ENCODE measurements at regions not wholly inside any gene's neighbourhood (a gene's known extent, or its start where the extent isn't known, plus 50 kb on each side); places are given as distances from the start of the nearest gene placed in this dataset.

GRCh38 chr3:159189994-159190669 lies 388.3 kb downstream of the MFSD1 start (continued):
- TF ChIP-seq RFX5 (IDR thresholded peaks at IDR 0.05; ENCODE audit: low read length) (no peak), MXI1 (IDR thresholded peaks at IDR 0.05; ENCODE audit: low read depth, low read length) (no peak), TAF1 (IDR thresholded peaks at IDR 0.05; ENCODE audit: borderline replicate concordance, low read depth, low read length) (0 out of 2 replicates have a peak, but pooled peaks have one; percentile 25), FOSL2 (IDR thresholded peaks at IDR 0.05; ENCODE audit: borderline replicate concordance, low read depth) (peak; percentile 73; the same call in 1 of the 2 replicates), RCOR1 (IDR thresholded peaks at IDR 0.05; ENCODE audit: low read length) (no peak), YY1 (IDR thresholded peaks at IDR 0.05; ENCODE audit: low read depth) (no peak), NFIC (IDR thresholded peaks at IDR 0.05; ENCODE audit: borderline replicate concordance) (peak; percentile 69; the same call in 1 of the 2 replicates), CHD2 (IDR thresholded peaks at IDR 0.05; ENCODE audit: low read length, partially characterized antibody) (no peak), GATA2 (CRISPR knock-in tag; IDR thresholded peaks at IDR 0.05) (no peak), CTCF (IDR thresholded peaks at IDR 0.05) (no peak)

GRCh38 chr3:159191447-159191846 lies 389.6 kb downstream of the MFSD1 start:
- CTCF ChIA-PET: interaction anchor here (1.3 kb wide), 1 partner anchor 12 kb away, joined by 3 read pairs; no protein-coding TSS in a partner anchor
- H3K4me2 ChIP-seq: peak overlapping the region; percentile 61; the same call in 1 of the 2 replicates
- TF ChIP-seq NRF1 (IDR thresholded peaks at IDR 0.05; ENCODE audit: low read depth, low read length): no peak
- TF ChIP-seq USF2 (IDR thresholded peaks at IDR 0.05; ENCODE audit: borderline replicate concordance, low read depth, low read length): no peak
- TF ChIP-seq RCOR1 (IDR thresholded peaks at IDR 0.05; ENCODE audit: low read length): 0 out of 2 replicates have a peak, but pooled peaks have one; percentile 9
- TF ChIP-seq GABPA (IDR thresholded peaks at IDR 0.05; ENCODE audit: low read depth): peak; percentile 28; the same call in 1 of the 2 replicates
- TF ChIP-seq SIN3A (IDR thresholded peaks at IDR 0.05; ENCODE audit: borderline replicate concordance, low read depth, low read length): peak; percentile 82; the same call in 1 of the 2 replicates
- TF ChIP-seq MEF2A (IDR thresholded peaks at IDR 0.05; ENCODE audit: borderline replicate concordance, low read depth): peak; percentile 74
- peak; percentile 62; the same call in 1 of the 2 replicates for TF ChIP-seq YY1 (IDR thresholded peaks at IDR 0.05; ENCODE audit: low read depth)
- TF ChIP-seq USF1 (IDR thresholded peaks at IDR 0.05; ENCODE audit: borderline replicate concordance, low read depth): no peak; the same call in 1 of the 2 replicates
- peak; percentile 27; the same call in 1 of the 2 replicates for TF ChIP-seq ELF1 (IDR thresholded peaks at IDR 0.05)
- peak; percentile 99 for TF ChIP-seq TCF12 (IDR thresholded peaks at IDR 0.05)
- TF ChIP-seq JUND (IDR thresholded peaks at IDR 0.05): peak; percentile 100
- no peak; the same call in 1 of the 2 replicates for TF ChIP-seq EZH2phosphoT487 (IDR thresholded peaks at IDR 0.05; ENCODE audit: borderline replicate concordance, low read depth)
- TF ChIP-seq POLR2AphosphoS5 (IDR thresholded peaks at IDR 0.05; ENCODE audit: low read depth, low read length): peak; percentile 93
- TF ChIP-seq IRF3 (IDR thresholded peaks at IDR 0.05; ENCODE audit: low read depth, low read length): no peak
- 0 out of 2 replicates have a peak, but pooled peaks have one; percentile 7 for TF ChIP-seq RAD21 (IDR thresholded peaks at IDR 0.05; ENCODE audit: low read length)
- no peak for TF ChIP-seq SMC3 (IDR thresholded peaks at IDR 0.05; ENCODE audit: low read depth, low read length)
- TF ChIP-seq CTCF (IDR thresholded peaks at IDR 0.05): no peak
- peak; percentile 98 for TF ChIP-seq RXRA (IDR thresholded peaks at IDR 0.05; ENCODE audit: borderline replicate concordance, low read depth)

More at GRCh38 chr3:159191447-159191846, 389.6 kb downstream of the MFSD1 start:
- Histone ChIP-seq H3F3A (replicated peaks; ENCODE audit: insufficient read depth) (peaks cover 16% of the 10 kb centered on the region), H4K20me1 (ENCODE audit: insufficient read depth) (no peaks in the 10 kb centered on the region), H3K36me3 (replicated peaks in 1 of 2; ENCODE audit: control insufficient read depth in 1 of 2, insufficient read depth in 2 of 2, low read length in 1 of 2) (no peaks in the 10 kb centered on the region), H3K27me3 (ENCODE audit: insufficient read depth) (no peaks in the 10 kb centered on the region), H3K4me1 (ENCODE audit: control insufficient read depth in 1 of 2, insufficient read depth in 2 of 2, low read depth in 1 of 2, low read length in 1 of 2) (peaks cover 3 to 28% of the 10 kb centered on the region in 2 experiments), H3K4me3 (ENCODE audit: low read depth in 2 of 2, low read length in 1 of 2) (no peak overlapping the region), H3K79me2 (ENCODE audit: insufficient read depth) (no peaks in the 10 kb centered on the region), H2AFZ (ENCODE audit: low read depth) (no peak overlapping the region), H3K9me3 (no peaks in the 10 kb centered on the region), H3K27ac (ENCODE audit: low read depth in 2 of 2, low read length in 1 of 2) (peak overlapping the region; percentile 85 to 91), H3K9me2 (no peaks in the 10 kb centered on the region), H3K9ac (no peak overlapping the region)
- DNase-seq: no peak
- 8% methylated on average over 4 of the region's 4 CpGs for WGBS (ENCODE audit: low lambda C conversion rate)
- POLR2A ChIA-PET: interaction anchor here (0.6 kb wide), 1 partner anchor 469 kb away, joined by 3 read pairs; no protein-coding TSS in a partner anchor
